ENCODE measurements at regions not wholly inside any gene's neighbourhood (a gene's known extent, or its start where the extent isn't known, plus 50 kb on each side); places are given as distances from the start of the nearest gene placed in this dataset.

GRCh38 chr7:41039981-41040380, 662.9 kb downstream of the INHBA start:
- TF ChIP-seq, protein P1, sequence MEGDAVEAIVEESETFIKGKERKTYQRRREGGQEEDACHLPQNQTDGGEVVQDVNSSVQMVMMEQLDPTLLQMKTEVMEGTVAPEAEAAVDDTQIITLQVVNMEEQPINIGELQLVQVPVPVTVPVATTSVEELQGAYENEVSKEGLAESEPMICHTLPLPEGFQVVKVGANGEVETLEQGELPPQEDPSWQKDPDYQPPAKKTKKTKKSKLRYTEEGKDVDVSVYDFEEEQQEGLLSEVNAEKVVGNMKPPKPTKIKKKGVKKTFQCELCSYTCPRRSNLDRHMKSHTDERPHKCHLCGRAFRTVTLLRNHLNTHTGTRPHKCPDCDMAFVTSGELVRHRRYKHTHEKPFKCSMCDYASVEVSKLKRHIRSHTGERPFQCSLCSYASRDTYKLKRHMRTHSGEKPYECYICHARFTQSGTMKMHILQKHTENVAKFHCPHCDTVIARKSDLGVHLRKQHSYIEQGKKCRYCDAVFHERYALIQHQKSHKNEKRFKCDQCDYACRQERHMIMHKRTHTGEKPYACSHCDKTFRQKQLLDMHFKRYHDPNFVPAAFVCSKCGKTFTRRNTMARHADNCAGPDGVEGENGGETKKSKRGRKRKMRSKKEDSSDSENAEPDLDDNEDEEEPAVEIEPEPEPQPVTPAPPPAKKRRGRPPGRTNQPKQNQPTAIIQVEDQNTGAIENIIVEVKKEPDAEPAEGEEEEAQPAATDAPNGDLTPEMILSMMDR (IDR thresholded peaks at IDR 0.05) = no peak
- no peak for TF ChIP-seq POLR2A (IDR thresholded peaks at IDR 0.05)
